IPS DF 4.7 (cell line): ENCODE measurements at regions not wholly inside any gene's neighbourhood (a gene's known extent, or its start where the extent isn't known, plus 50 kb on each side); places are given as distances from the start of the nearest gene placed in this dataset.

Experiments used
- DNase-seq: peaks from one replicate; pipeline ENCODE4 v3.0.0-alpha.2; 2013; ENCODE audit warnings: low spot score; ENCODE audit errors: extremely low read depth

DNA sequence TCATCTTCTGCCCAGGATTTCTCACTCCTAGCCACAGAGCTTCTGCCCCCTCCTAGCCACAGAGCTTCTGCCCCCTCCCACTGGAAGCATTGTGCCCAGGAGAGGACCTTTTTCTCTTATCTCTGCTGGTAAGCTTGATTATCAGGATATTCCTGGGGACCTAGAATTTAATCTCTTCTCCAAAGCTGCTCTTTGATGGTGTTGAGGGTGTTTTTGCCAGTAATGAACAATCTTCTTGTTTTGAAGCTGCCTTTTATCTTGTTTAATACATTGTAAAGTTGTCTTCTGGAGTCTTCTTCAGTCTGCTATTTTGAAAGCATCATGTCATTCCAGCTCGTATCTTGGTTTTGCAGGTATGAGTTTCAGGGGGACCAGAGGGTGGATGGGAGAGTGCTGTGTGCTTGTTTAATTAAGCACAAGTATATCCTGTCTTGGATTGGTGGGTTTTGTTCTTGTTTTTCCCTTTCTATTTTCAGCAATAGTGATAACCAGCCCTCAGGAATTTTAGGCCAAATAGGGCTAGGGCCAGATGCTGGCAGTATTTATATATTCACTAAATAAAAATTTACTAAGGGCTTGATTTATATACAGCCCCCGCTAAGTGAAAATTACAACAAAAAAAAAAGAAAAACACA, 214.0 kb upstream of the DMRT1 start:
- no peak for DNase-seq

DNA sequence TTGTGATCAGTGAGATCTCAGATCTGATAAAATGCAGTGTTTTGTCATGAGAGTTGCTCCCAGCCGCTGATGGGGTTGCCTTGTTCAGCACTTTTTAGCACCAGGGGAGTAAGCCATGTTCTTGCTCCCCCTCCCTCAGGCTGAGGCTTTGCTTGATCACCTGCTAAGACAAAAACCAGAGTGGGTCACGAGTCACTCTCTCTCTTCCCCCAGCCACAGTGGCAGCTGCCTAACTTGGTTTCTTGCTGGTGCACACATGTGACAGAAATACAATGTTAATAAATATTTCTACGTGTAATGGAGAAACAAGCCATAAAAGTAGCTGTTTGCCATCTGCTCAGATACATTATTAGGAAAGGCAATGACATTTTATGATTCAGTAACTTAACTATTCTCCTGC, 212.4 kb upstream of the DMRT1 start:
- DNase-seq: no peak

DNA sequence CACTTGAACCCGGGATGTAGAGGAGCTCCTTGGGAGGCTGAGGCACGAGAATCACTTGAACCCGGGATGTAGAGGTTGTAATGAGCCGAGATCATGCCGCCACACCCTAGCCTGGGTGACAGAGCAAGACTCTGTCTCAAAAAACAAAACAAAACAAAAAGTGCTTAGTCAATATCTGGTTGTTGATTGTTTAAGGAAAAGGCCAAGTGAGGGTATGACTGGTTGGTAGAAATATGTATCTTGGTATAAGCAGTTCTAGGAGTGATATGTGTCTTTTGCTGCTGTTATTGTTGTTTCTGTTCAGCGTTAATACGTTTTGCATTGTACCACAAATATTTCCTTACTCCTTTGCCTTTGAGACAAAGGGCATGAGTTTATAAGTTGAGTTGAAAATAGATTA, 210.7 kb upstream of the DMRT1 start:
- DNase-seq: no peak

DNA sequence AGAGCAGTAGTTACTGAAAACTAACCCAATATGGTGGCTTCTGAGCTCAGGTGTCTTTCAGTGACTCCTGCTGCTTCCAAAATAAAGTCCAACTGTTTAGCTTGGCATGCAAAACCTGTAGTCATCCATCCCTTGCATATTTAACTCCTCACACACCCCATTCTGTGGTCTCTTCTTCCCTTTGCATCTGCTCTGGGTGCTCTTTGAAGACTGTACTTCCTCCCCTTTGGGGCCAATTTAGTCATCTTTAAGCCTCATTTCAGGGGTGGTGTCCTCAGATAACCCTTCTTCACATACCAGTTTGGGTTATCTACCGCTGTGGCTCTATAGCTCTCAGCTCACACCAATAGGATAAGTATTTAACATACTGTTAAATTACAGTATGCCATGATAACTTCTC, 209.9 kb upstream of the DMRT1 start:
- no peak for DNase-seq

DNA sequence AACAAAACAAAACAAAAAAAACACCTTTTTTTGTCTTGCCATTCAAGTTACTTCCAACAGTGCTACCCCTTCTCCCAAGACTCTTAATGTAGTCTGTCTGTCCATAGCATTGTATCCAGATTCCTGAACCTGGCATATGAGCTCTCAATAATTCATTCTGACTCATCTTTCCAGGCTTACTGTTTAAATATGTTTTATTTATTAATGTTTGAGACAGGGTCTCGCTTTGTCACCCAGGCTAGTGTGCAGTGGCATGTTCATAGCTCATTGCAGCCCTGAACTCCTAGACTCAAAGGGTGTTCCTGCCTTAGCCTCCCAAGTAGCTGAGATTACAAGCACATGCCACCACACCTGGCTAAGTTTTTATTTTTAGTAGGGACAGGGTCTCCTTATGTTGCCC, 208.0 kb upstream of the DMRT1 start:
- DNase-seq: no peak

DNA sequence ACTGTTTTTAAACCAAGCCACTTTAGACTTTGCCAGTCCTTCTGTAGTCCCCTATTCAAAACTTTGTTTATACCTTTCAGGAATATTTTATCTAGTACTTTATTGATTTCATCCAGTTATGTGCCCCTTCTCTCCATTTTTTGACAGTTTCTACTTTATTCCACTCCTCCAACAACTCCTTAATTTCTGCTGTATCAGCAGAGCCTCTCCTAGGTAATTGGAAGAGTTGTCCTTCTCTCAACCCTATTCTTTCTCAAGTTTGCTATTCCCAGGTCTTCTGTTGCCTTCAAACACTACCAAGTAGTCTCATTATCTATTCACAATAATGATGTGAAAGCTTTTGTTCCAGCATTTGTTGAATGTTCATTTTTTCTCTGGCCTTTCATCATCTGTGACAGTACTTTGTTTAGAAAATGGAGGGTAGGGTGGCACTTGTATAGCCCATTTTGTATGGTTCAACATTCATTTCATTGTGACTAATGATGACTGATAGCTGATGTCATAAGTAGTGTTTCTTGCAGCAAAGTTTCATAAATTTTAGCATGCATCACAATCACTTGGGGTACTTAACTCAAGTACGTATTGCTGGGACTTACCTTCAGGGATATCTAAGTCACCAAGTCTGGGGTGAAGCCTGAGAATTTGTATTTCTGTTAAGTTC, 204.4 kb upstream of the DMRT1 start:
- DNase-seq: no peak

DNA sequence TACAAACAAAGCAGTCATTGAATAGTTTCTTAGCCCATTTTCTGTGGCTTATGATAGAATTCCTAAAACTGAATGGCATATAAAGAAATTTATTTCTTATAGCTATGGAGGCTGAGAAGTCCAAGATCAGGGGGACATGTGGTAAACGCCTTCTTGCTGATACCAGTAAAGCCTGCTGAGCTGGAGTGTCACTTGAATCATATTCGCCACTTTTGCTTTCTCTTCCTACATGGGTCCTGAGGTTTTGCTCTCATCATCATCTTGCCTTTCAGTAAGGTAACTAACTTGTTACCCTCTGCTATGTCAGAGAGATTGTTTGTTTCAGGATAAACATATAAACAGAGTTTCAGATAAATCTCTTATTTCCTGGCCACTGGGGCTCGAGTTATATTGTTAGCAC, 203.3 kb upstream of the DMRT1 start:
- DNase-seq: no peak

DNA sequence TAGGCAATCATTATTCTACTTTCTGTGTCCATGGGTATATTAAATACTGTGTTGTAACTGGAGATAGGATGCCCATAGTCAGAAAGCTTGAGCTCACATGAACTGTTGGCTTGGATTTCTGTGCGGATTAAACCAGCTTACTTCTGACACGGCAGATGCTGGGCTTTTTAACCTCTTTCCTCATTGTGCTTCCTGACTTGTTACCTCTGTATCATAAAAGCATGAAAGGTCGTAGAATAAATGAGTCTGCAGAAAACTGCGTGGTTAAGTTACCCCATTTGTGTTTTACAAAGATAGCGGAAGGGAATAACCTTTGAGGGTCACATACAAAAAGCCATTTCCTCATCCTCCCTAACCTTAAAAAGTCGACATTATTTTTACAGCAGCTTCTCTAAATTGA, 199.5 kb upstream of the DMRT1 start:
- no peak for DNase-seq

DNA sequence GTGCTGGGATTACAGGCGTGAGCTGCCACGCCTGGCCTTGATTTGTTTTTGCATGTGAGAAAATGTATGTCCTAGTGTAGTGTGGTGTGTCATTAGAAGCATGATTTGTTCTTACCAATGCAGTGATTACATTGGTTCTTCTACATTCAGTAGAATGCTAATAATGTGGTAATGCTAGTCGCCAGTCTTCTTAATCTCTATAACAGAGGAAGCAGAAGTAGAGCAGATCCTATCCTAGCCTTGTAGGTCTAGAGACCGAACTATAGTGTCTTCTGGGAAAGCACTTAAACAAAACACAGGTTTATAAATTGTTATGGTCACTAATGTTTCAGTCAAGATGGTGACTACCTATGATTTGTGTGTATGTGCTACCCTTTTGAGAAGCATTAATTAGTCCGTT, 197.5 kb upstream of the DMRT1 start:
- DNase-seq: no peak

DNA sequence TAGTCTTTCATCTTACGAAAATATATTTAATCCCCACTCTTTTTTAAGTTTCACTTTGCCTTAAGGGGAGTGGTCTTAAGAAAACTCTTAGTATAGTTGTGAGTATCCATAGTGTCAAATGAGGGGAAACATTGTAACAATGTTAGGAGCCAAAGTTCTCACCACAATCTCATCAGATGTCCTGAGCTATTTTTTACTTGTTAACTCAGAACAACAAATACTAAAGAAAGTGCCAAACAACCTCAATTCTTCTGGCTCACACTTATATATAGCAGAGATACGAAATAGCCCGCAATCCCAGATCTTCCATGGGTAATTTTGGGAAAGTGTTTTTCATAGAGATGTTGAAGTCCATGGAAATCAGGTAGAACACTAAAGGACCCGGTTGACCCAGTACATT, 194.0 kb upstream of the DMRT1 start:
- no peak for DNase-seq

DNA sequence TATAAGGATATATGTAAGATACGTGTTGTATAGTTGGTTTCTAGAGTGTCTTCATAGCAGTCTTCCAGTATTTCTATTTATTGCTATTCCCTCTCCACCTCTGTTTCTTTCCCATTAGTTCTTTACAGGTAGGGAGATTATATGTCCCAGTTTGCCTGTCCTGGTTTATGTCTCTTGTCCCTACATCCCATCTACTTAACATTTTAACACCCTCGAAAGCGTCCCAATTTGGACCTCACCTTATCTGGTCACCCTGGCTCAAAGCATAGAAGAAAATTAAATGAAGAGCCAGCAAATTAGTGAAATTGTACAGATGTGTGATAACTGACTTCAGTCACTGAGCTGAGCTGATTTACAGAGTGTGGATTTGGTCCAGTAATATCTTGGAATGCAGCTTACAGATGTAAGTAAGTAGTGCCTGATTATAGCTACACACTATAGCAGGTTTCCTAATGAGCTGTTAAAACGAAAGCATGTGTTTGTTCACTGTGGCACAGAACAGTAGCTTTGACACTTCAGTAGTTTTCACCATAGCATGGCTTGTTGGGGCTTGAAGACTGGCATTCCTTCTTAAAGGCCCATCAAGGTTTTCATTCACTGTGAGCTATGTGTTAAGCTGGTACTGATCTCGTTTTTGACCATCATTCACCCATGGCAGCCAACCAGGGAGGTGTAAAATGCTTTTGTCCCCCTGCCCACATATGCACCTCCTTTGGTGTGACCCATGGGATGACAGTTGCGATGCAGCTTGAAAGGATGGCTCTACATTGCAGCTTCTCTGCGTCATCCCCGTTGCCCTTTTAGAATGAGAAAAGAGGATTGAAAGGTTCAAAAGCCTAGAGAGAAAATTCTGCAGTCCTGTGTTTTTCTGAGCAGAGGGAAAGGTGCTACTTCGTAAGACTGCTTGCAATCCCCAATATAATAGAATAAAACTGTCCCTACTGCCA, 192.1 kb upstream of the DMRT1 start:
- DNase-seq: no peak

DNA sequence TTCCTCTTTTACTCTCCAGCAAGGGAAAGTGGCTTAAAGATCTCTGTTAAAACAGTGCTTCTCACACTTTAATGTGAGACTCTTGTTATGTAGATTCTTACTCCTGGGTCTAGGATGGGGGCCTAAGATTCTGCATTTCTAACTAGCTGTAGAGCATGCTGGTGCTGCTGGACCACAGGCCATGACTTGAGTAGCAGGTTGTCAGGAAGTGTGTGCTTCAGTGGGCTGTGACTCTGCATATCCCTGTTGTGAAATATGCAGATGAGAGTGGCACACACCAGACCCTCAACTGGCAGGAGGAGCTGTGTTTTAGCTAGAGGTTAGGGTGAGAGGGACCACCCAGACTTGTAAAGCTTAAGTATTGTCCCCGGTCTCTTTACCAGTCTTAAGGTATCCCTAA, 191.1 kb upstream of the DMRT1 start:
- DNase-seq: no peak

DNA sequence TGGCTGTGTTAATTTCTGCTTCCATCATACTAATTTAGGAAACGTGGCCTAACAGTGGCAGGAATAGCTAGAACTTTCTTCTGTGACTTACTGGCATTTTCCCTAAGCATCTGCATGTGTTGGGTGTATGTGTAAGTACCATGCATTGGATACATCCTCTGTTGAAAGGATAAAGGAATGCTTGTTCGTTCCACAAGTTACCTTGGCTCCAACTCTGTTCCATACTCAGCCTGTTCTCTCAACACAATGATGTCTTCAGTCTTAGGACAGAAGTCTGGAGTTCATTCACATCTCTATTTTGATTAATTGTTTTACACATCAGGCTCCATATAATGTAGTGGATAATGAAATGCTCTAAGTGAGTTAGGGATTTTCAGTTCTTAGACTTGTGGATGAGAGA, 190.1 kb upstream of the DMRT1 start:
- DNase-seq: no peak

DNA sequence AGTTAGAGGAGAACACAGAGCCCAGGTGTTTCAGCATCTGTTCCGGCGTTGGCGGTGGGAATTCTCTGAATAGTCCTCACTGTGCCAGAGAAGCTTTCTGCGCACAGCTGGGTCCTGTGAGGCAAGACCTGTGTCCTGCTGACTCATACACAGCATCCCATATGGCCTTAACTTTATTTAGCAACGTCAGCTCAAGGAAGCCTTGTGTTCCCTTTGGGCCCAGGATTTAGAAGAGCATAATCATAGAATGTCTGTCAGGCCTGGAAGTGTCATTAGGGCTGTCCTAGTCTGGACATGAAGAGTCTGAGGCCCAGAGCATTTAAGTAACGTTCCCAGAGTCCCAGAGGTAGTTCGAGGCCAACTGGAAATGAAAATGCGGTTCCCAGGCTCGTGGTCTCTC, 188.6 kb upstream of the DMRT1 start:
- no peak for DNase-seq

DNA sequence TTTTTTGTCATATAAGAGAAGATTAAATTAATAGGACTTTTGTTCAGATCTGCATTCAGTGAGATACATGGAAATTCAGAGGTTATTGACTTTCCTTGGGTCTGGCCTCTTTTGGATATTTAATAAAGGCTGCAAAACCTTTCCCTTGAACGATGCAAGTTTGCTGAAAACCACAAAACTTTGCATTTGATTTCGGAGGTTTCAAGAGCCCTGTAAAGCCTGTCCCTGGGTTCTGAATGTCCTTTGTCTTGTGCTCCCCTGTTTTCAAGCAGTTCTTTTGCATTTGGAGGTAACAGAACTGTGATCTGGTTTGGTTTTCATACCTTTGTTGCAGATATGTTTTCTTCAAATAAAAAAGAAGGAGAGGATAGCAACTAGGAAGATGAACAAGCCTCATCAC, 188.1 kb upstream of the DMRT1 start:
- no peak for DNase-seq

DNA sequence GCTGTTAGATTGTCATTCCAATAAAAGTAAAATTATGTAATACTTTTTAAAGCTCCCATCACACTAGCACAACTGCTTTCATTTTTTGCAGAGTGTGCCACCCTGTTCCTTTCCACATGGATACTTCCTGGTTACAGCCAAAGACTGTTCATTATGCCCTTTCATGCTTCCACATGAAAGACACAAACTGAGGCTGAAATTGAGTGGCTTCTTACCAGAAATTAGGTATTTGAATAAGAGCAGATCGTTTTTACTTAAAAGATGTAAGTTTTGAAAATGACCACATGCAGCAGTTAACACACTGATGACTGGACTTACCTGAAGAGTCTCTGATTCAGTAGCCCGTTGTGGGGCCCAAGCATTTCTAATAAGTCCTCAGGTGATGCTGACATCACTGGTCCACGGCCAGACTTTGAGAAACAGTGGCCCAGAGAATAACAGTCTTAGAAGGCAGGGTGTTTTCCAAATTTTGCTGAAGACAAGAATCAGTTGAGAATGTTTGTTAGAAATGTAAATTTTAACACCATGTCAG, 187.6 kb upstream of the DMRT1 start:
- no peak for DNase-seq

DNA sequence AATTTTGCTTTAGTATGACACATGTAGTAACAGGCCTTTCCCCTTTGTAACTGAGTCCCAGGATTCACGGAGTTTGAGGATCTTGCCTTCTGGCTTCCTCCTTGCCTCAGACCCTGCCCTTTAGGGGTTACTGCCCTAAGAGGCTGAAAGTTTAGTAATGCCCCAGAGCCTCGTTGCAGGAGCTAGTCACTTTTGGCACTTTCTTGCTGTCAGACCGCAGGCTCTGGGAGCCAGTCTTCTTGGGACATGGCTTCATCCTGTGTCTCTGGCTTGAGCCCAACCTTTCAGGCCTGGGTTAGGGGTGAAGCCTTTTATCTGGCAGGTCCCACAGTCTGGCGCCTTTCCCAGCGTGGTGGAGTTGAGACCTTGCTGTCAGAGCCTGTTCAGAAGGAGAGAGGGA, 185.6 kb upstream of the DMRT1 start:
- DNase-seq: no peak

DNA sequence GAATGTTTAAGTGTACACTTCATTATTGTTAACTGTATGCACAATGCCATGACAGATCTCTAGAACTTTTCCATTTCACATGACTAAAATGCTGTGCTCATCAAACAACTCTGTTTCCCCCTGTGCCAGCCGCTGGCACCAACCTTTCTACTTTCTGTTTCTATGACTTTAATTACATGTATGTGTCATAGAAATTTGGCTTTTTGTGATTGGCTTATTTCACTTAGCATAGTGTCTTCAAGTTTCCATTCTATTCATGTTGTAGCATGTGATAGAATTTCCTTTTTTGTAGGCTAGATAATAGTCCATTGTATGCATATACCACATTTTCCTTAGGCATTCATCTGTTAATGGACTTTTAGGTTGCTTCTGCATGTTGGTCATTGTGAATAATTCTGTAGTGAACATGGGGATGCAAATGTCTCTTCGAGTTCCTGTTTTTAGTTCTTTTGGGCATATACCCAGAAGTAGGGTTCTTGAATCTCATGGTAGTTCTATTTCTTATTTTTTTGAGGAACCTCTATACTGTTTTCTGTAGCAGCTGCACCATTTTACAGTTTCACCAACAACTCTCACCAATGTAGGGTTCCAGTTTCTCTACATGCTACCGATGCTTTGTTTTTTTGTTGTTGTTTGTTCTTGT, 184.4 kb upstream of the DMRT1 start:
- no peak for DNase-seq

DNA sequence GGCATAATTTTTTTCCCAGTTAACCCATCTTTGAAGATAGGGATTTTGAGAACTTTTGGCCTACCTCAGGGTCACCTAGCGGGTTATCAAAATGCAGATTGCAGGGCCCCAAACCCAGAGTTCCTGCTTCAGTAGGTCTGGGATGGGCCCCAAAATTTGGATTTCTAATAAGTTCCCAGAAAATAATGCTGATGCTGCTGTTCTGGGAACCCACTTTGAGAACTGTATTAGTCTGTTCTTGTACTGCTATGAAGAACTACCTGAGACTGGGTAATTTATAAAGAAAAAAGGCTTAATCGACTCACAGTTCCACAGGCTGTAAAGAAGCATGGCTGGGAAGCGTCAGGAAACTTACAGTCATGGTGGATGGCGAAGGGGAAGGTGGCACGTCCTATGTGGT, 182.2 kb upstream of the DMRT1 start:
- DNase-seq: no peak

DNA sequence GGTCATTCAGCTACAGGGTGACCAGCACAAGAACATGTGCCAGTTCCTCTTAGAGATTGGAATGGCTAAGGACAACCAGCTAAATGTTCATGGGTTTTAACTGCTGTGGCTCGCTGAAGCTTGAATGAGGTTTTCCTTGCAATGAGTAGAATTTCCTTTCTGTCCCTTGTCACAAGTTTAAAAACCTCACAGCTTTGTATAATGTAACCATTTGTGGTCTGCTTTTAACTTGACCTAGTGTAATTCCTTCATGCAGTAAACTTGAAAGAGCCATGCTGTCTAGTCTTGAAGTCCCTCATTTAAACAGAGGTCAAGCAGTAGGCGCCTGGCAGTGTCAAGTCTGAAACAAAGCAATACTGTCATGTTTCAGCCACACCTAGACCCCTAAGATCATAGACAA, 181.3 kb upstream of the DMRT1 start:
- no peak for DNase-seq

DNA sequence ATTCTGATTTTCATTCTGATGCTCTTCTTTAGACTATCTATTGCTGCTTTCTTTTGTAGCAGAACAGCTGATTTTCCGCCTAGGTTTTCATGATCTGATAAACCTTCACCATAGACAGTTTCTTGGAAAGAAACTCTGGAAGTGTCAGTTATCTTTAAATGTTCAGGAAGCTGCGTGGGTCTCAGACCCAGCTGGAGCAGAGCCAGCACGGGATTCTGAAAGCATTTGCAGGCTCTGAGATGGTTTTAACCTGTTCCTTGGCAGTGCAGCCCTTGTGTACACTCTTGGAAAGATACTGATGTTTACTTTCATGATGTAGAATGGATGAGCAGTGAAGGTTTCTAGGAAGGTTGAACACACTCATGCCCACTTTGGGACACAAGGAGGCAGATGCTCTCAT, 178.0 kb upstream of the DMRT1 start:
- DNase-seq: no peak

DNA sequence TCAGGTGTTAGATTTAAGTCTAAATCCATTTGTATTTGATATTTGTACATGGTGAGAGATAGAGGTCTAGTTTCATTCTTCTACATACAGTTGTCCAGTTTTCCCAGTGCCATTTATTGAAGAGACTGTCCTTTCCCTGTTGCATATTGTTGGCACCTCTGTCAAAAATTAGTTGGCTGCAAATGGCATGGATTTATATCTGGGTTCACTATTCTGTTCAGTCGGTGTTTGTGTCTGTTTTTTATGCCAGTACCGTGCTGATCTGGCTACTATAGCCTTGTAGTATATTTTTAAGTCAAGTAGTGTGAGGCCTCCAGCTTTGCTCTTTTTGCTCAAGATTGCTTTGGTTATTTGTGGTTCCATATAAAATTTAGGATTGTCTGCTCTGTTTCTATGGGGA, 176.2 kb upstream of the DMRT1 start:
- DNase-seq: no peak
